ENCODE measurements at regions not wholly inside any gene's neighbourhood (a gene's known extent, or its start where the extent isn't known, plus 50 kb on each side); places are given as distances from the start of the nearest gene placed in this dataset.
A peak's percentile ranks its signal among the peaks of the same experiment; 100 is the strongest.

GRCh38 chr2:64359892-64360657 is 93.9 kb upstream of the LGALSL start:
- Histone ChIP-seq H3K9me2 (no peaks in the 10 kb centered on the region), H3K9me3 (no peaks in the 10 kb centered on the region), H3K27me3 (ENCODE audit: insufficient read depth) (no peaks in the 10 kb centered on the region; the same call in 1 of the 2 replicates), H4K20me1 (ENCODE audit: insufficient read depth) (no peaks in the 10 kb centered on the region), H3K79me2 (ENCODE audit: insufficient read depth) (no peaks in the 10 kb centered on the region), H3K27ac (ENCODE audit: low read depth in 2 of 2, low read length in 1 of 2) (peak overlapping the region in 1 of 2 experiments; percentile 49; a peak in 2 of 4 replicates), H3K9ac (no peak overlapping the region), H3K4me2 (peak overlapping the region; percentile 67; the same call in 1 of the 2 replicates), H3K4me1 (ENCODE audit: control insufficient read depth in 1 of 2, insufficient read depth in 2 of 2, low read depth in 1 of 2, low read length in 1 of 2) (peaks cover 7 to 13% of the 10 kb centered on the region in 2 experiments; a peak in 1 of 4 replicates), H3F3A (replicated peaks; ENCODE audit: insufficient read depth) (no peaks in the 10 kb centered on the region), H2AFZ (ENCODE audit: low read depth) (no peak overlapping the region), H3K36me3 (replicated peaks in 1 of 2; ENCODE audit: control insufficient read depth in 1 of 2, insufficient read depth in 2 of 2, low read length in 1 of 2) (no peaks in the 10 kb centered on the region), H3K4me3 (ENCODE audit: low read depth in 2 of 2, low read length in 1 of 2) (no peak overlapping the region)
- no peak for DNase-seq
- ChIA-PET CTCF (no interaction called here), POLR2A (no interaction called here)
- TF ChIP-seq RFX5 (IDR thresholded peaks at IDR 0.05; ENCODE audit: low read length) (no peak), FOXJ3 (CRISPR knock-in tag; IDR thresholded peaks at IDR 0.05) (no peak), YY1 (IDR thresholded peaks at IDR 0.05; ENCODE audit: low read depth) (no peak), CTCF (IDR thresholded peaks at IDR 0.05) (peak; percentile 25; the same call in 1 of the 2 replicates), JUND (IDR thresholded peaks at IDR 0.05) (peak; percentile 59), RCOR1 (IDR thresholded peaks at IDR 0.05; ENCODE audit: low read length) (no peak), NFIC (IDR thresholded peaks at IDR 0.05; ENCODE audit: borderline replicate concordance) (peak; percentile 15; the same call in 1 of the 2 replicates), USF1 (IDR thresholded peaks at IDR 0.05; ENCODE audit: borderline replicate concordance, low read depth) (peak; percentile 66; the same call in 1 of the 2 replicates), NRF1 (IDR thresholded peaks at IDR 0.05; ENCODE audit: low read depth, low read length) (no peak), SMC3 (IDR thresholded peaks at IDR 0.05; ENCODE audit: low read depth, low read length) (no peak), TCF12 (IDR thresholded peaks at IDR 0.05) (peak; percentile 72), MAX (IDR thresholded peaks at IDR 0.05; ENCODE audit: low read depth) (peak; percentile 94), FOSL2 (IDR thresholded peaks at IDR 0.05; ENCODE audit: borderline replicate concordance, low read depth) (peak; percentile 79; the same call in 1 of the 2 replicates)
- 43% methylated on average over 10 of the region's 11 CpGs for WGBS (ENCODE audit: low lambda C conversion rate)

Data from SK-N-SH (cell line).